Fibroblast of mammary gland (primary cell): ENCODE measurements at regions not wholly inside any gene's neighbourhood (a gene's known extent, or its start where the extent isn't known, plus 50 kb on each side); places are given as distances from the start of the nearest gene placed in this dataset.

ENCODE experiments used
- DNase-seq: peaks from one replicate; pipeline ENCODE4 v3.0.0-alpha.2; 2010; ENCODE audit warnings: low read depth
- H3K4me3 ChIP-seq: 2 replicates; pipeline ENCODE4 v1.5.1; 2011; ENCODE audit warnings: low read depth, mild to moderate bottlenecking, low read length, moderate library complexity; ENCODE audit not compliant: control insufficient read depth
- CTCF ChIP-seq: conservative IDR thresholded peaks from 2 replicates; pipeline ENCODE4 v1.5.1; 2011; ENCODE audit warnings: low read depth, low read length, inconsistent platforms; ENCODE audit not compliant: control insufficient read depth, insufficient read depth

- no peak overlapping the region for H3K4me3 ChIP-seq
- no peak for TF ChIP-seq CTCF
- DNase-seq = no peak
These were observed 1500.9 kb downstream of the TBC1D22A start for GRCh38 chr22:48263431-48263765.

DNA sequence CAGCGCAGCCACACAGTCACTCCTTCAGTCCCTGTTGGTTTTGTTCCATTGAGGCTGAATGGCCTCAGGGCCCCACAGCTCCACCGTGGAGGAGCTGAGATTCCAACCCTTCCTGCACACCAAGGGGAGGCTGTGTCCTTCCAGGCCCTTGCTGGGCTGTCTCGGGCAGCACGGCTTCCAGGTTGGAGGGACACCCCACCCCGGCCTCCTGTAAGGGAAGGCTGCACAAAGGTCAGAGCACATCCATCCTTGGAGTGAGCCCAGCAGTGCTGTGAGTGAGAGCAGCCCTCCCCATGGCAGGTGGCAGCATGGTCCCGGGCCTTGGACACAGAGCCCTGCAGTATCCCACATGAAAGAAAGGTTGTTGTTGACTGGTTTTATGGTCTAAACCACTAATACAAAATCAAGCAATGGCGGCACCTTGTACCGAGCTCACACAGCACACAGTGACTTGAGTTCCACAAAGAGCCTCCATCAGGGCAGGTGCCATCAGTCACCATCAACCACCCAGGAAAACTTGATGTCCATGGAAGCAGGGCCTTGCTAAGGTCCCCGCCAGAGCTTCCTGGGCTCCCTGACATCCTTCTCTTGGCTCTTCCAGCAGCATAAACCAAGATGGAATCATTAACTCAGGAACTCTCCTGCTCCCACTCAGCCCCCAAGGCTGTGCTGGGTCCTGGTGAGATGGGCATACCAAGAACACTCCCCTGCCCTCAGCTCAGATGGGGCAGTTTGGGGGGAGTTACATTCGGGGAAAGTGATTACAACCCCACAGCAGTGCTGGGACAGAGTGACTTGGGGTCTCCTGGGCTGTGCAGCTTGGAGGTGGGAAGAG is 1500.4 kb downstream of the TBC1D22A start:
- no peak overlapping the region for H3K4me3 ChIP-seq
- no peak for TF ChIP-seq CTCF
- no peak for DNase-seq

- H3K4me3 ChIP-seq = no peak overlapping the region
- TF ChIP-seq CTCF = no peak
- no peak for DNase-seq
These were observed 1499.3 kb downstream of the TBC1D22A start for GRCh38 chr22:48261706-48262105.

- DNase-seq = no peak
- H3K4me3 ChIP-seq = no peak overlapping the region
- no peak for TF ChIP-seq CTCF
These were observed 1498.7 kb downstream of the TBC1D22A start for GRCh38 chr22:48261048-48261621.

DNA sequence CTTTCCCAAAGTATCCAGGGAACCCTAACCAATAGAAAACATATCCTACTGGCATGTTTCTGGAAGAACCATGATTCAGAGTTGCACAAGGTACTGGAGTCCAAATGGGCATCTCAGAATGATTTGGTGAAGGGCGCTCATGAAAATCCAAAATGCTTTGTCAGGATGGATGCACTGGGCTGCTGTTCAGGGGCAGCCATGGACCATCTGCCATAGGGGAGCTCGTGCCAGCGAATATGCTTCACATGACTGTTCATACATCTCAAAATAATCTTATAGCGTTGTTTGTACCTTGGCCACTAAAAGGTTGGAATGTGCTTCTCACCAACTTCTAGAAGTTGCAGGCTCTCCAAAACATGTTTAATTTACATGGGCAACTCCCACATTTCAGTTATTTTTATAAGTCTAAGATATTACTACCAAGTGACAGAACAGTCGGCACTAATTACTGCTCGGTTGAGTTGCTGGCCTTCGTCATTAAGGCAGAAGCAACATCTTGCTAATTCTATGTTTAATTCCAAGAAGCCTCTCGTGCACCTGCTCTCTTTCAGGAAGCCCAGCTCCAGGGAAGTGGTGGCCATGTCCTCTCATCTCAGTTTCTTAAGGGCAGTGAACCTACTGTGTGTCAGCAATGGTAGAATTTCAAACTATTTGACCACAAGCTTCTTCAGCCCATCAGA is 1497.7 kb downstream of the TBC1D22A start:
- TF ChIP-seq CTCF = no peak
- no peak for DNase-seq
- no peak overlapping the region for H3K4me3 ChIP-seq

DNA sequence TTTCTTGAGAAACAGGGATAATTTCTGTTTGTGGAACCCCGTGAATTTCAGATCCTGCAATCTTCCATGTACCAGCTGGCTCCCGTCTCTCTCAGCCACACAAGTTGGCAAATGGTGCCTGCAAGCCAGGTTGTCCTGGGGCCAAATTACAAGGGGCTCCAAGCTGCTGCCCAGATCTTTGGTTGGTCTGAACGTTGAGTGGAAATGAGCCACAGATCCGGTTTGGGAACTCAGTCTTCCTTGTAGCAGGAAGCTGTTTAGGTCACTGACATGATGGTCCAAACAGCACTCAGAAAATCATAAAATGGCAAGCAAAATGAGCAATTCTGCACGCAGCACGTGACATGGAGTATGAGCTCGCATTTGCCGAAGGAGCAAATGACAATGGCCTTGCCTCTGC is 1496.4 kb downstream of the TBC1D22A start:
- H3K4me3 ChIP-seq = no peak overlapping the region
- no peak for TF ChIP-seq CTCF
- no peak for DNase-seq
